ENCODE measurements at regions not wholly inside any gene's neighbourhood (a gene's known extent, or its start where the extent isn't known, plus 50 kb on each side); places are given as distances from the start of the nearest gene placed in this dataset.

DNA sequence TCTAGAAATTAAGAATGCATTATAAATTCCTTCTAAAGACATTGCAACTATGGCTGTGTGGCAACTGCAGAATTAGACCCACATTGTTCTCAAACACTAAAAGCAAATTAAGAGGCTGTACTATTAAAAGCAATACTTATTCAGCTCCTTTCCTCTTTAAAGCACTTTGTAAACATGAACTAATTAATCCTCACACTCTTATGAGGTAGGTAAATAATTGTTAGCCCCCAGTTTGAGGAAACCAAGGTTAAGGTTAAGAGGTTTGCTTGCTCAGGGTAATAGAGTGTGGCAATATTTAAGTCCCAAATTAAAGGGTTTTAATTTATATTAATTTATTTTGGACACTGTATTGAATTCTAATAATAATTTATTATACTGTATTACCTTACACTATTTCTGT, 553.8 kb downstream of the LRRIQ3 start:
- Histone ChIP-seq H3K56ac (ENCODE audit: low read length) (no peak overlapping the region), H2AK5ac (ENCODE audit: low read length) (no peak overlapping the region), H3K79me1 (ENCODE audit: low read length) (no peaks in the 10 kb centered on the region), H3K4me3 (ENCODE audit: low read length) (no peak overlapping the region), H3K27ac (ENCODE audit: low read depth, low read length) (no peak overlapping the region), H3K36me3 (ENCODE audit: control insufficient read depth, insufficient read depth, low read length) (no peaks in the 10 kb centered on the region), H3K23ac (ENCODE audit: low read length) (no peak overlapping the region), H3K18ac (ENCODE audit: low read length) (no peak overlapping the region), H3K4me2 (ENCODE audit: low read length) (no peak overlapping the region), H4K8ac (ENCODE audit: low read depth, low read length) (no peak overlapping the region), H3K79me2 (ENCODE audit: control insufficient read depth, insufficient read depth, low read length) (no peaks in the 10 kb centered on the region), H2BK120ac (ENCODE audit: low read depth, low read length) (no peak overlapping the region), H2BK15ac (replicated peaks; ENCODE audit: low read depth) (no peak overlapping the region), H3K4me1 (ENCODE audit: control insufficient read depth, low read depth, low read length) (no peaks in the 10 kb centered on the region), H3K9ac (ENCODE audit: low read length) (no peak overlapping the region), H4K5ac (ENCODE audit: low read length) (no peak overlapping the region), H2BK5ac (ENCODE audit: low read length) (no peak overlapping the region), H3K27me3 (ENCODE audit: insufficient read depth, low read length, poor library complexity) (no peaks in the 10 kb centered on the region), H3K4ac (ENCODE audit: low read depth, low read length) (no peak overlapping the region)
- no peak for DNase-seq

DNA sequence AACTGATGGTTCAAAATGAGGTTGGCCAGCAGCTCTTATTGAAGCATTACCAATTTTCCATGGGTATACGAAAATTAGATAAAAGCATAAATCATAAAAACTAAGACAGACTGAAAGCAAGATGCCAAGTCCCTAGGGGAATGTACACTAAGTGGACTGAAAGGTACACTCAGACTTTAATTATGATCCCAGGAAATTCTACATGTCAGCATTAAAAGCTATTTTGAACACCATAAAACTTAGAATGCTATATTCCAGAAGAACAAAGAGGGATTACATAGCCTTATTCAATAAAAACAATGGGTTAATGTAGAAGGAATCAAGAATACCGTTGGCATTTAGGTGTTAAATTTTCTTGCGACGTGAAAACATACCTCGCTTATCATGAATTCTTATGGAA, 558.5 kb downstream of the LRRIQ3 start:
- Histone ChIP-seq H2AK5ac (ENCODE audit: low read length) (no peak overlapping the region), H3K23ac (ENCODE audit: low read length) (no peak overlapping the region), H2BK120ac (ENCODE audit: low read depth, low read length) (no peak overlapping the region), H4K5ac (ENCODE audit: low read length) (no peak overlapping the region), H3K4me1 (ENCODE audit: control insufficient read depth, low read depth, low read length) (no peaks in the 10 kb centered on the region), H2BK15ac (replicated peaks; ENCODE audit: low read depth) (no peak overlapping the region), H3K27ac (ENCODE audit: low read depth, low read length) (no peak overlapping the region), H3K4ac (ENCODE audit: low read depth, low read length) (no peak overlapping the region), H3K4me2 (ENCODE audit: low read length) (no peak overlapping the region), H3K56ac (ENCODE audit: low read length) (no peak overlapping the region), H3K79me2 (ENCODE audit: control insufficient read depth, insufficient read depth, low read length) (no peaks in the 10 kb centered on the region), H3K27me3 (ENCODE audit: insufficient read depth, low read length, poor library complexity) (no peaks in the 10 kb centered on the region), H3K18ac (ENCODE audit: low read length) (no peak overlapping the region), H4K8ac (ENCODE audit: low read depth, low read length) (no peak overlapping the region), H3K4me3 (ENCODE audit: low read length) (no peak overlapping the region), H3K79me1 (ENCODE audit: low read length) (no peaks in the 10 kb centered on the region), H2BK5ac (ENCODE audit: low read length) (no peak overlapping the region), H3K36me3 (ENCODE audit: control insufficient read depth, insufficient read depth, low read length) (no peaks in the 10 kb centered on the region), H3K9ac (ENCODE audit: low read length) (no peak overlapping the region)
- DNase-seq: no peak
- WGBS (ENCODE audit: extremely low coverage, insufficient coverage, low lambda C conversion rate): no CpG with 5 or more reads among the region's 5 CpGs

DNA sequence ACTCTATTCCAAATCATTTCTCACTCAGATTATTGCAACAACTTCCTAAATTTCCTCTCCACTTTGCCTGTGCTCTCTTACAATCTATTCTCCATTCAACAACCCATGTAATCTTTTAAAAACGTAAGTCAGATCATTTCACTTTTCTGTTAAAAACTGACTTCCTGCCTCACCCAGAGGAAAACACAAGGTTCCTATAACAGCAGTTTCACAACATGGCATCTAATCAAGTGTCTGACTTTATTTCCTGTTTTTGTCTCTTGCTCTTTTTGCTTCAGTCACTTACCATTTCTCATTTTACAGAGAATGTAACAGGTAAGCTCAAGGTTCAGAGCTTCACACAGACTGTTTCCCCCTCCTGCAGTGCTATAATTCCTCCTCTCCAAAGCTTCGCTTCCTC, 560.7 kb downstream of the LRRIQ3 start:
- DNase-seq: peak; percentile 22
- Histone ChIP-seq H3K56ac (ENCODE audit: low read length) (no peak overlapping the region), H3K23ac (ENCODE audit: low read length) (no peak overlapping the region), H3K4ac (ENCODE audit: low read depth, low read length) (no peak overlapping the region), H3K4me2 (ENCODE audit: low read length) (no peak overlapping the region), H3K79me1 (ENCODE audit: low read length) (no peaks in the 10 kb centered on the region), H3K27ac (ENCODE audit: low read depth, low read length) (no peak overlapping the region), H3K18ac (ENCODE audit: low read length) (no peak overlapping the region), H3K36me3 (ENCODE audit: control insufficient read depth, insufficient read depth, low read length) (no peaks in the 10 kb centered on the region), H2BK120ac (ENCODE audit: low read depth, low read length) (no peak overlapping the region), H2BK15ac (replicated peaks; ENCODE audit: low read depth) (no peak overlapping the region), H2AK5ac (ENCODE audit: low read length) (no peak overlapping the region), H4K5ac (ENCODE audit: low read length) (no peak overlapping the region), H3K4me1 (ENCODE audit: control insufficient read depth, low read depth, low read length) (no peaks in the 10 kb centered on the region), H3K27me3 (ENCODE audit: insufficient read depth, low read length, poor library complexity) (no peaks in the 10 kb centered on the region), H3K9ac (ENCODE audit: low read length) (no peak overlapping the region), H4K8ac (ENCODE audit: low read depth, low read length) (no peak overlapping the region), H2BK5ac (ENCODE audit: low read length) (no peak overlapping the region), H3K79me2 (ENCODE audit: control insufficient read depth, insufficient read depth, low read length) (no peaks in the 10 kb centered on the region), H3K4me3 (ENCODE audit: low read length) (no peak overlapping the region)
- WGBS (ENCODE audit: extremely low coverage, insufficient coverage, low lambda C conversion rate): 100% methylated on average over 1 of the region's 2 CpGs

DNA sequence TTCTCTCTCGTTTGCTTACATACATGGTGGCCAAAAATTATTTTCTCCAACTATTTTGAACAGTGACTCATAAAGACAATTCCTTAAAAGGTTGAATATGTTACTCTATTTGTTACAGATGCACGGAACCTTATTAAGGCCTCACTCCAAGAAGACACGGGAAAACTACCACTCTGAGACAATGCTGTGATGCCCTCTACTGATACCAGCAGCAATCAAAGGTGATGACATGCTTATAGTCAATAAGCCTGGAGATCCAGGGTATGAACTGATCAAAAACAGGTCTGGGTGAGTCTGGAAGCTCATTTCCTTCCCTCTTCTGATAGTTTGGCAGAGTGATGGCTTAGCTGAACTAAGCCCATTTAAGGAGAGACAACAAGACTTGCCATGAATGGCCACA, 563.0 kb downstream of the LRRIQ3 start:
- Histone ChIP-seq H2BK5ac (ENCODE audit: low read length) (no peak overlapping the region), H2AK5ac (ENCODE audit: low read length) (no peak overlapping the region), H3K27me3 (ENCODE audit: insufficient read depth, low read length, poor library complexity) (no peaks in the 10 kb centered on the region), H2BK15ac (replicated peaks; ENCODE audit: low read depth) (no peak overlapping the region), H3K79me2 (ENCODE audit: control insufficient read depth, insufficient read depth, low read length) (no peaks in the 10 kb centered on the region), H3K23ac (ENCODE audit: low read length) (no peak overlapping the region), H3K4me1 (ENCODE audit: control insufficient read depth, low read depth, low read length) (no peaks in the 10 kb centered on the region), H3K56ac (ENCODE audit: low read length) (no peak overlapping the region), H3K18ac (ENCODE audit: low read length) (no peak overlapping the region), H4K8ac (ENCODE audit: low read depth, low read length) (no peak overlapping the region), H3K36me3 (ENCODE audit: control insufficient read depth, insufficient read depth, low read length) (no peaks in the 10 kb centered on the region), H3K27ac (ENCODE audit: low read depth, low read length) (no peak overlapping the region), H3K79me1 (ENCODE audit: low read length) (no peaks in the 10 kb centered on the region), H2BK120ac (ENCODE audit: low read depth, low read length) (no peak overlapping the region), H4K5ac (ENCODE audit: low read length) (no peak overlapping the region), H3K4me2 (ENCODE audit: low read length) (no peak overlapping the region), H3K4ac (ENCODE audit: low read depth, low read length) (no peak overlapping the region), H3K4me3 (ENCODE audit: low read length) (no peak overlapping the region), H3K9ac (ENCODE audit: low read length) (no peak overlapping the region)
- WGBS (ENCODE audit: extremely low coverage, insufficient coverage, low lambda C conversion rate): no CpG with 5 or more reads among the region's 3 CpGs
- peak; percentile 25 for DNase-seq

DNA sequence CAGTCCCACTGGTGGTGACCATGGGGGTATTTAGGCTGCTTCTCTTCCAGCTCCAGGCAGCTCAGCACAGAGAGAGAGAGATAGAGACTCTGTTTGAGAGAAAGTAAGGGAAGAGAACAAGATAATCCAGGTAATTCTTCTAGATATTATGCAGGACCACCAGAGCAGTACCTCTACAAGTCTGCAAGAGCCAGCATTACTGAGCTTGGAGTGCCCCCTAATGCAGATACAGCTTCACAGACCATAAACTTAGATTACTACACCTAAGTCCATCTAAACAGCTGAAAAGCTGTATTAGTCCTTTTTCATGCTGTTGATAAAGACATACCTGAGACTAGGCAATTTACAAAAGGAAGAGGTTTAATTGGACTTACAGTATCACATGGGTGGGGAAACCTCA, 570.3 kb downstream of the LRRIQ3 start:
- no peak overlapping the region for H3K9ac ChIP-seq (ENCODE audit: low read length)

DNA sequence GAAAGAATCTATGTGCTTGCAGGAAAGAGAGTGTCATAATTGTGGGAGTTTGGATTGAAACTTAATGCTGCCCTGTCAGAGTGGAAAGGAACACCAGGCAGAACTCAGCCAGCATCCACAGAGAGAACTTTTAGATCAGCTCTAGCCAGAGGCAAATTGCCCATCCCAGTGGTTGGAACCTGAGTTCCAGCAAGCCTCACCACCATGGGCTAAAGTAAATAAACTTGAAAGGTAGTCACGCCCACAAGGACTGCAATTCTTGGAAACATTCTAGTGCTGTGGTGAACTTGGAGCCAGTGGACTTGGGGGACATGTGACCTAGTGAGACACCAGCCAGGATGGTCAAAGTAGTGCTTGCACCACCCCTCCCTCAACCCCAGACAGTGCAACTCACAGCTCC, 571.6 kb downstream of the LRRIQ3 start:
- H3K4me2 ChIP-seq (ENCODE audit: low read length): no peak overlapping the region
- no peak for DNase-seq
- no peaks in the 10 kb centered on the region for H3K27me3 ChIP-seq (ENCODE audit: insufficient read depth, low read length, poor library complexity)
- H3K56ac ChIP-seq (ENCODE audit: low read length): no peak overlapping the region
- no peak overlapping the region for H3K18ac ChIP-seq (ENCODE audit: low read length)
- no peaks in the 10 kb centered on the region for H3K79me1 ChIP-seq (ENCODE audit: low read length)
- WGBS (ENCODE audit: extremely low coverage, insufficient coverage, low lambda C conversion rate): no CpG with 5 or more reads among the region's 1 CpG
- no peak overlapping the region for H3K27ac ChIP-seq (ENCODE audit: low read depth, low read length)
- H2BK15ac ChIP-seq (replicated peaks; ENCODE audit: low read depth): no peak overlapping the region
- H4K5ac ChIP-seq (ENCODE audit: low read length): no peak overlapping the region
- no peak overlapping the region for H3K4ac ChIP-seq (ENCODE audit: low read depth, low read length)
- H4K8ac ChIP-seq (ENCODE audit: low read depth, low read length): no peak overlapping the region
- H3K23ac ChIP-seq (ENCODE audit: low read length): no peak overlapping the region
- no peak overlapping the region for H3K4me3 ChIP-seq (ENCODE audit: low read length)
- no peak overlapping the region for H2BK120ac ChIP-seq (ENCODE audit: low read depth, low read length)
- no peaks in the 10 kb centered on the region for H3K4me1 ChIP-seq (ENCODE audit: control insufficient read depth, low read depth, low read length)
- no peak overlapping the region for H3K9ac ChIP-seq (ENCODE audit: low read length)
- H2AK5ac ChIP-seq (ENCODE audit: low read length): no peak overlapping the region
- H2BK5ac ChIP-seq (ENCODE audit: low read length): no peak overlapping the region
- no peaks in the 10 kb centered on the region for H3K79me2 ChIP-seq (ENCODE audit: control insufficient read depth, insufficient read depth, low read length)
- H3K36me3 ChIP-seq (ENCODE audit: control insufficient read depth, insufficient read depth, low read length): no peaks in the 10 kb centered on the region

More for the DNA sequence above, 570.3 kb downstream of the LRRIQ3 start:
- Histone ChIP-seq H2BK5ac (ENCODE audit: low read length) (no peak overlapping the region), H4K8ac (ENCODE audit: low read depth, low read length) (no peak overlapping the region), H3K18ac (ENCODE audit: low read length) (no peak overlapping the region), H2BK15ac (replicated peaks; ENCODE audit: low read depth) (no peak overlapping the region), H3K79me2 (ENCODE audit: control insufficient read depth, insufficient read depth, low read length) (no peaks in the 10 kb centered on the region), H3K56ac (ENCODE audit: low read length) (no peak overlapping the region), H3K36me3 (ENCODE audit: control insufficient read depth, insufficient read depth, low read length) (no peaks in the 10 kb centered on the region), H3K27me3 (ENCODE audit: insufficient read depth, low read length, poor library complexity) (no peaks in the 10 kb centered on the region), H3K4ac (ENCODE audit: low read depth, low read length) (no peak overlapping the region), H3K23ac (ENCODE audit: low read length) (no peak overlapping the region), H4K5ac (ENCODE audit: low read length) (no peak overlapping the region), H3K27ac (ENCODE audit: low read depth, low read length) (no peak overlapping the region), H3K4me2 (ENCODE audit: low read length) (no peak overlapping the region), H2AK5ac (ENCODE audit: low read length) (no peak overlapping the region), H3K4me3 (ENCODE audit: low read length) (no peak overlapping the region), H3K79me1 (ENCODE audit: low read length) (no peaks in the 10 kb centered on the region), H3K4me1 (ENCODE audit: control insufficient read depth, low read depth, low read length) (no peaks in the 10 kb centered on the region), H2BK120ac (ENCODE audit: low read depth, low read length) (no peak overlapping the region)
- peak; percentile 22 for DNase-seq

All from mesendoderm (in vitro differentiated cells).